ENCODE measurements at regions not wholly inside any gene's neighbourhood (a gene's known extent, or its start where the extent isn't known, plus 50 kb on each side); places are given as distances from the start of the nearest gene placed in this dataset.

- intact Hi-C loops (cut with micrococcal nuclease) = no loop called here
- BruUV-seq (replicated peaks) = no TSS peak
- no peaks in the 10 kb centered on the region for H3K4me1 ChIP-seq (ENCODE audit: control insufficient read depth, extremely low read depth, insufficient read depth, low read length)
- FAIRE-seq (no peak), DNase-seq (ENCODE audit: low read depth, low spot score) (no peak)
- dilution Hi-C loops (cut with MboI; ENCODE audit: extremely low pct_ligation_motif_present, low sequenced_read_pairs) = no loop called here
- no peak overlapping the region for H3K4me3 ChIP-seq (replicated peaks in 1 of 3; ENCODE audit: insufficient read depth in 1 of 3, low read depth in 1 of 3, low read length in 3 of 3)
- no peaks in the 10 kb centered on the region for H4K20me1 ChIP-seq (replicated peaks; ENCODE audit: control insufficient read depth, extremely low read depth, insufficient read depth, low read length)
- POLR2A ChIA-PET = no interaction called here
- H2AFZ ChIP-seq (ENCODE audit: low read depth, low read length) = no peak overlapping the region
- no peak overlapping the region for H3K4me2 ChIP-seq (ENCODE audit: insufficient read depth, low read length)
- no peak overlapping the region for H3K9ac ChIP-seq (replicated peaks; ENCODE audit: extremely low read depth, insufficient read depth, low read length)
- CTCF ChIA-PET = no interaction called here
- H3K27ac ChIP-seq (ENCODE audit: insufficient read depth, low read depth, low read length) = no peak overlapping the region
- H3K36me3 ChIP-seq (ENCODE audit: control insufficient read depth in 2 of 2, extremely low read depth in 1 of 2, insufficient read depth in 2 of 2, low read length in 2 of 2) = no peaks in the 10 kb centered on the region
- no peaks in the 10 kb centered on the region for H3K27me3 ChIP-seq (ENCODE audit: control insufficient read depth in 2 of 2, insufficient read depth in 2 of 2, low read length in 2 of 2)
- no peaks in the 10 kb centered on the region for H3K9me1 ChIP-seq (replicated peaks; ENCODE audit: control insufficient read depth, extremely low read depth, insufficient read depth, low read length)
- H3K79me2 ChIP-seq (ENCODE audit: control insufficient read depth, insufficient read depth, low read length) = no peaks in the 10 kb centered on the region
- TF ChIP-seq GATA2 (IDR thresholded peaks at IDR 0.05; ENCODE audit: insufficient read depth, insufficient read length, low read depth, low read length) = no peak
- TF ChIP-seq, protein P1, sequence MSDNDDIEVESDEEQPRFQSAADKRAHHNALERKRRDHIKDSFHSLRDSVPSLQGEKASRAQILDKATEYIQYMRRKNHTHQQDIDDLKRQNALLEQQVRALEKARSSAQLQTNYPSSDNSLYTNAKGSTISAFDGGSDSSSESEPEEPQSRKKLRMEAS (IDR thresholded peaks at IDR 0.05; ENCODE audit: insufficient read depth, insufficient read length) = no peak
- TF ChIP-seq MYC (IDR thresholded peaks at IDR 0.05; ENCODE audit: low read depth, low read length) = no peak
- TF ChIP-seq JUN (IDR thresholded peaks at IDR 0.05; ENCODE audit: borderline replicate concordance, insufficient read depth, insufficient read length, low read depth) = no peak
- no peak for TF ChIP-seq FOS (IDR thresholded peaks at IDR 0.05; ENCODE audit: borderline replicate concordance, insufficient read depth, low read length)
- no peak for TF ChIP-seq POLR2AphosphoS5 (IDR thresholded peaks at IDR 0.05; ENCODE audit: insufficient read depth, low read depth, low read length)
- no peak for TF ChIP-seq EZH2 (IDR thresholded peaks at IDR 0.05; ENCODE audit: borderline replicate concordance, low read depth, low read length, severe bottlenecking)
- TF ChIP-seq CTCF (IDR thresholded peaks at IDR 0.05; ENCODE audit: extremely low read depth in 1 of 2, insufficient read depth in 1 of 2, low read depth in 1 of 2, low read length in 2 of 2) = no peak
- no peak for TF ChIP-seq POLR2A (IDR thresholded peaks at IDR 0.05; ENCODE audit: low read depth, low read length)
- H3K9me3 ChIP-seq (replicated peaks; ENCODE audit: control insufficient read depth, insufficient read depth, low read length) = peaks cover 2% of the 10 kb centered on the region
Observed at GRCh38 chr16:5704271-5704670, 606.7 kb upstream of the EEF2KMT start.
